NB4 (cell line): ENCODE measurements at regions not wholly inside any gene's neighbourhood (a gene's known extent, or its start where the extent isn't known, plus 50 kb on each side); places are given as distances from the start of the nearest gene placed in this dataset.

Experiments
- DNase-seq: peaks from one replicate; pipeline ENCODE4 v3.0.0; 2010; ENCODE audit warnings: low read depth
- H3K4me3 ChIP-seq: one replicate; pipeline ENCODE4 v1.5.1; 2011; ENCODE audit warnings: mild to moderate bottlenecking, low read depth, low read length, moderate library complexity
- CTCF ChIP-seq: IDR thresholded peaks from one replicate; pipeline ENCODE4 v1.5.1; 2012; ENCODE audit warnings: low read depth, low read length
- MYC ChIP-seq: IDR thresholded peaks from 2 replicates; pipeline ENCODE4 v1.6.1; 2011; ENCODE audit warnings: low read depth, low read length
- POLR2A ChIP-seq: IDR thresholded peaks from 2 replicates; pipeline ENCODE4 v1.6.1; 2011; ENCODE audit warnings: mild to moderate bottlenecking; ENCODE audit not compliant: insufficient read length; ENCODE audit errors: extremely low read depth
- TF ChIP-seq, protein P1 (sequence below): IDR thresholded peaks from 2 replicates; pipeline ENCODE4 v1.6.1; 2011; ENCODE audit warnings: low read depth, low read length

- no peak for TF ChIP-seq POLR2A
- TF ChIP-seq MYC: no peak
- TF ChIP-seq, protein P1, sequence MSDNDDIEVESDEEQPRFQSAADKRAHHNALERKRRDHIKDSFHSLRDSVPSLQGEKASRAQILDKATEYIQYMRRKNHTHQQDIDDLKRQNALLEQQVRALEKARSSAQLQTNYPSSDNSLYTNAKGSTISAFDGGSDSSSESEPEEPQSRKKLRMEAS: no peak
- TF ChIP-seq CTCF: no peak
- H3K4me3 ChIP-seq: no peak overlapping the region
- peak; percentile 28 for DNase-seq
Observed at GRCh38 chr5:88377705-88378656, 109.3 kb upstream of the TMEM161B start.

GRCh38 chr5:88377240-88377639, 108.6 kb upstream of the TMEM161B start:
- DNase-seq: no peak
- no peak overlapping the region for H3K4me3 ChIP-seq

GRCh38 chr5:88376728-88377127, 108.1 kb upstream of the TMEM161B start:
- DNase-seq: no peak
- TF ChIP-seq, protein P1: no peak
- no peak for TF ChIP-seq CTCF
- TF ChIP-seq POLR2A: no peak
- no peak overlapping the region for H3K4me3 ChIP-seq

More at GRCh38 chr5:88377240-88377639, 108.6 kb upstream of the TMEM161B start:
- TF ChIP-seq CTCF: no peak
- TF ChIP-seq MYC: no peak
- TF ChIP-seq POLR2A: no peak
- TF ChIP-seq, protein P1: no peak

DNA sequence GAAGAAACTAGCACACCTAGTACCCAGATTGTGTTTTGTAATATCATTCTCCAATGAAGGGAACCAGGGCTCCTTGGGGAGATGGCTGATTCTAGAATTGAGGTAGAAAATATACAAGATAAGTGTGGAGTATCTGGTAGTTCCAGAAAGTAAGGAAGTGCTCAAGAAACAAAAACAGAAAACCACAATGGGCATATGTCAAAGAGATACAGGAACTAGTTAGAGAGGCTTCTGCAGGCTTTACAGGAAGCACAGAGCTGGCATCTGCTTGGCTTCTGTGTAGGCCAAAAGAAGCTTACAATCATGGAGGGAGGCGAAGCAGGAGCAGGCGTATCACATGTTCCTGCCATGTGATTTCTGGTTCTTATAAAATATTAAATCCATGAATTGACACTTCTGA, 105.7 kb upstream of the TMEM161B start:
- TF ChIP-seq, protein P1: 0 out of 2 replicates have a peak, but pooled peaks have one; percentile 8
- no peak for TF ChIP-seq POLR2A
- DNase-seq: peak; percentile 51
- no peak overlapping the region for H3K4me3 ChIP-seq

GRCh38 chr5:88370824-88371223, 102.2 kb upstream of the TMEM161B start:
- TF ChIP-seq, protein P1: no peak
- no peak for TF ChIP-seq MYC
- TF ChIP-seq CTCF: no peak
- TF ChIP-seq POLR2A: no peak
- no peak overlapping the region for H3K4me3 ChIP-seq
- no peak for DNase-seq

DNA sequence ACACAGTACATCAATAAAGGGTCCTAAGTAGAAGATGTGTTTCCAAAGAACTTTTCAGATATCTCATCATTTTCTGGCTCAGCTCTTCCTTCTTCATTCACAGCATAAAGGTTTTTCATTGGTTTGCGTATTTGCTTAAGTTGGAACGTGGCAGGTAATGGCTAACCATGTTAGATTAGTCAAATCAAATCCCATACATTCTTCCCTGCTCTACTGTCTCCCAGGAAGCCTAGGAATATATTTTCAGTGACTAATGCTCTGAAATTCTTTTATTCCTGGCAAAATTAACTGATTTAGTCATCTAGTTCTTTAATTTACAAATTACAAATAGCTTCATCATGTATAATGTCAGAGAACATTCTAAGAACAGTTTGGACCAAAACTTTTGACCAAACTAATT, 99.6 kb upstream of the TMEM161B start:
- no peak for DNase-seq
- no peak overlapping the region for H3K4me3 ChIP-seq
- TF ChIP-seq, protein P1: no peak
- TF ChIP-seq POLR2A (no peak), CTCF (no peak), MYC (no peak)
